ENCODE measurements at regions not wholly inside any gene's neighbourhood (a gene's known extent, or its start where the extent isn't known, plus 50 kb on each side); places are given as distances from the start of the nearest gene placed in this dataset.

DNA sequence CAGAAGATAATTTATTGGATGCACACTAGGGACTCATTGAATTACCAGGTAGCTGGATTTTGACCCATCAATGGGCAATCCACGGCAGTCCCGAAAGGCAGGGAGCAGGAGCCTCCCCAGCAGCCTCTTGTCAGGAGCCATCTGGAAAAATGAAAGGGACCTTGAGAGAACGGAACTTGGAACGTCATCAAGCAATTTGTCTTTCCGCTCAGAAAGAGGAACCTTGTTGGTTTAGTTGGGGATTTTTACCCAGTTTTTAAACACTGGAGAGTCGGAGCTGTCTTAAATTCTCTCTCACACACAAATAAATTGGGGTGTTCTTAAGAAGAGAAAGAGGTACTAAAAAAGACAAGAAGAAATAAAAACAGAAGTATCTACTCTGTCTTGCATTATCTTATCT, 1351.7 kb upstream of the TMEM132C start:
- TF ChIP-seq JUNB (IDR thresholded peaks at IDR 0.05) = no peak
- TF ChIP-seq POLR2AphosphoS5 (IDR thresholded peaks at IDR 0.05; ENCODE audit: low read length) = no peak
- TF ChIP-seq MYC (IDR thresholded peaks at IDR 0.05; ENCODE audit: insufficient read depth, insufficient read length, insufficient replicate concordance, low read length, severe bottlenecking) = no peak
